CD4-positive, alpha-beta T cell (primary cell): ENCODE measurements at regions not wholly inside any gene's neighbourhood (a gene's known extent, or its start where the extent isn't known, plus 50 kb on each side); places are given as distances from the start of the nearest gene placed in this dataset.
"Not testable (repeated sequence)": the region's sequence is repeated elsewhere in the genome, so short reads cannot be mapped to it uniquely, and the experiment has no call there.

Experiments used
- ATAC-seq: fragments of 200-7000 bp; cut with Tn5 transposase; one replicate; pipeline ENCODE4 v1.10.0; 2022; ENCODE audit warnings: mild to moderate bottlenecking; ENCODE audit not compliant: poor library complexity
- CTCF ChIA-PET: fragments of 350-600 bp; sonication (Branson Sonifier 250); formaldehyde crosslinking; loops from one replicate; lab custom pipeline; 2021; ENCODE audit warnings: antibody characterized with exemption, inconsistent platforms; lab: Charles Lee
- POLR2A ChIA-PET: fragments of 350-600 bp; sonication (Branson Sonifier 250); formaldehyde crosslinking; loops from one replicate; lab custom pipeline; 2021; ENCODE audit warnings: antibody characterized with exemption, inconsistent platforms; lab: Charles Lee
- DNase-seq, 14 experiments: peaks; one replicate each; pipeline ENCODE4 v3.0.0-alpha.2; 2013 to 2020; ENCODE audit warnings: mixed read lengths in 2 of 14
- H3K27ac ChIP-seq, 2 donors: one replicate each; pipeline versions ENCODE4 v1.5.1 to v1.7.0; 2013; ENCODE audit warnings: low read length in 2 of 2, low read depth in 1 of 2, mild to moderate bottlenecking in 1 of 2
- H3K27me3 ChIP-seq, 2 experiments: 1 replicate in 1 of 2; 2 replicates in 1 of 2; pipeline versions ENCODE4 v1.6.1 to v1.7.0; 2013; ENCODE audit warnings: low read length in 2 of 2, control low read depth in 1 of 2, mild to moderate bottlenecking in 1 of 2, moderate library complexity in 1 of 2; ENCODE audit not compliant: insufficient read depth in 2 of 2, control insufficient read depth in 1 of 2
- H3K36me3 ChIP-seq: one replicate; pipeline ENCODE4 v1.6.1; 2013; ENCODE audit warnings: low read length, control low read depth; ENCODE audit not compliant: insufficient read depth
- H3K4me1 ChIP-seq: one replicate; pipeline ENCODE4 v1.6.1; 2013; ENCODE audit warnings: low read length, control low read depth; ENCODE audit not compliant: insufficient read depth
- H3K4me3 ChIP-seq: one replicate; pipeline ENCODE4 v1.5.1; 2013; ENCODE audit warnings: mild to moderate bottlenecking, low read length, moderate library complexity
- H3K9me3 ChIP-seq, 2 experiments: 1 replicate in 1 of 2; 2 replicates in 1 of 2; pipeline versions ENCODE4 v1.6.1 to v1.7.0; 2013; ENCODE audit warnings: low read length in 2 of 2, mild to moderate bottlenecking in 2 of 2, control low read depth in 1 of 2, moderate library complexity in 1 of 2; ENCODE audit not compliant: control insufficient read depth in 1 of 2, insufficient read depth in 1 of 2
- H3K27ac Mint-ChIP-seq: one replicate; pipeline ENCODE4 v1.8.0; 2020; ENCODE audit warnings: mixed read lengths
- H3K27me3 Mint-ChIP-seq: one replicate; pipeline ENCODE4 v1.8.0; 2021; ENCODE audit warnings: mixed read lengths
- H3K36me3 Mint-ChIP-seq: one replicate; pipeline ENCODE4 v1.8.0; 2021; ENCODE audit warnings: low read depth, mixed read lengths
- H3K4me1 Mint-ChIP-seq: one replicate; pipeline ENCODE4 v1.8.0; 2021; ENCODE audit warnings: low read depth, mixed read lengths
- H3K4me3 Mint-ChIP-seq: one replicate; pipeline ENCODE4 v1.8.0; 2020; ENCODE audit warnings: mild to moderate bottlenecking, mixed read lengths
- H3K9me3 Mint-ChIP-seq: one replicate; pipeline ENCODE4 v1.8.0; 2020; ENCODE audit warnings: mixed read lengths
- CTCF ChIP-seq: fragments of 200-600 bp; IDR thresholded peaks from one replicate; pipeline ENCODE4 v1.8.0; 2022; ENCODE audit warnings: antibody characterized with exemption, mild to moderate bottlenecking
- intact Hi-C, 2 experiments: fragments of 100-400 bp; cut with DNase I in 1 of 2; cut with micrococcal nuclease in 1 of 2; formaldehyde crosslinking; loops; one replicate each; pipeline versions ENCODE4 v1.15.1 to v1.9.0; 2023 to 2025; cut with DNase I, micrococcal nuclease

GRCh38 chr7:113504142-113504541, 385.8 kb upstream of the SMIM30 start:
- Histone ChIP-seq H3K4me3 (no peak overlapping the region), H3K27ac (no peak overlapping the region), H3K36me3 (no peaks in the 10 kb centered on the region), H3K9me3 (no peaks in the 10 kb centered on the region), H3K4me1 (no peaks in the 10 kb centered on the region), H3K27me3 (no peaks in the 10 kb centered on the region)
- Mint-ChIP-seq H3K27ac (no peak overlapping the region), H3K27me3 (no peaks in the 10 kb centered on the region), H3K4me1 (no peaks in the 10 kb centered on the region), H3K4me3 (no peak overlapping the region), H3K36me3 (no peaks in the 10 kb centered on the region), H3K9me3 (peaks cover 7% of the 10 kb centered on the region)
- no peak for TF ChIP-seq CTCF
- intact Hi-C loops = no loop called here
- DNase-seq = no peak
- ChIA-PET POLR2A (no interaction called here), CTCF (no interaction called here)
- ATAC-seq = no peak

- POLR2A ChIA-PET, H3K27me3 ChIP-seq, ATAC-seq, H3K9me3 Mint-ChIP-seq, H3K9me3 ChIP-seq, intact Hi-C loops, H3K4me3 Mint-ChIP-seq, H3K36me3 ChIP-seq, H3K4me1 Mint-ChIP-seq, H3K4me1 ChIP-seq, CTCF ChIA-PET, H3K27ac ChIP-seq, H3K27me3 Mint-ChIP-seq, DNase-seq, H3K36me3 Mint-ChIP-seq, H3K4me3 ChIP-seq, H3K27ac Mint-ChIP-seq: not testable (repeated sequence)
These were observed 378.2 kb upstream of the SMIM30 start for GRCh38 chr7:113496586-113496985.

- H3K4me3 ChIP-seq, intact Hi-C loops, H3K27me3 ChIP-seq, ATAC-seq, H3K9me3 ChIP-seq, DNase-seq, H3K36me3 Mint-ChIP-seq, H3K27ac Mint-ChIP-seq, H3K27me3 Mint-ChIP-seq, H3K4me3 Mint-ChIP-seq, H3K36me3 ChIP-seq, H3K27ac ChIP-seq, H3K4me1 Mint-ChIP-seq, H3K4me1 ChIP-seq, H3K9me3 Mint-ChIP-seq, CTCF ChIA-PET, POLR2A ChIA-PET: not testable (repeated sequence)
These were observed 376.6 kb upstream of the SMIM30 start for GRCh38 chr7:113494797-113495566.

- H3K27me3 Mint-ChIP-seq = no peaks in the 10 kb centered on the region
- CTCF ChIA-PET = no interaction called here
- DNase-seq (no peak), ATAC-seq (no peak)
- TF ChIP-seq CTCF = no peak
- Histone ChIP-seq H3K9me3 (peaks cover 0 to 12% of the 10 kb centered on the region in 2 experiments), H3K27ac (no peak overlapping the region), H3K36me3 (no peaks in the 10 kb centered on the region), H3K4me1 (no peaks in the 10 kb centered on the region), H3K27me3 (no peaks in the 10 kb centered on the region), H3K4me3 (no peak overlapping the region)
- no peak overlapping the region for H3K4me3 Mint-ChIP-seq
- POLR2A ChIA-PET = no interaction called here
- intact Hi-C loops = loop anchor here in 1 of 2 experiments (2.0 kb wide), 1 partner anchor 15 kb away; no protein-coding TSS in a partner anchor
- H3K4me1 Mint-ChIP-seq = no peaks in the 10 kb centered on the region
- H3K36me3 Mint-ChIP-seq = no peaks in the 10 kb centered on the region
- no peaks in the 10 kb centered on the region for H3K9me3 Mint-ChIP-seq
- no peak overlapping the region for H3K27ac Mint-ChIP-seq
These were observed 373.0 kb upstream of the SMIM30 start for GRCh38 chr7:113491305-113491704.
